Posterior cingulate gyrus (tissue), 11 donors: ENCODE measurements at regions not wholly inside any gene's neighbourhood (a gene's known extent, or its start where the extent isn't known, plus 50 kb on each side); places are given as distances from the start of the nearest gene placed in this dataset.
"Not testable (repeated sequence)": the region's sequence is repeated elsewhere in the genome, so short reads cannot be mapped to it uniquely, and the experiment has no call there.

Experiments
- DNase-seq, 10 donors: peaks; one replicate each; pipeline versions ENCODE4 v3.0.0 to v3.0.0-alpha.2; 2020 to 2021; ENCODE audit warnings: mixed read lengths in 3 of 10
- intact Hi-C: fragments of 100-400 bp; cut with DNase I; formaldehyde crosslinking; loops from one replicate; pipeline ENCODE4 v1.15.1; 2023

- intact Hi-C loops, result no loop called here
- no peak for DNase-seq
Measured at GRCh38 chrY:14344648-14345333, 179.5 kb upstream of the NLGN4Y start.

GRCh38 chrY:14351590-14351989 is 172.7 kb upstream of the NLGN4Y start:
- no peak for DNase-seq

DNA sequence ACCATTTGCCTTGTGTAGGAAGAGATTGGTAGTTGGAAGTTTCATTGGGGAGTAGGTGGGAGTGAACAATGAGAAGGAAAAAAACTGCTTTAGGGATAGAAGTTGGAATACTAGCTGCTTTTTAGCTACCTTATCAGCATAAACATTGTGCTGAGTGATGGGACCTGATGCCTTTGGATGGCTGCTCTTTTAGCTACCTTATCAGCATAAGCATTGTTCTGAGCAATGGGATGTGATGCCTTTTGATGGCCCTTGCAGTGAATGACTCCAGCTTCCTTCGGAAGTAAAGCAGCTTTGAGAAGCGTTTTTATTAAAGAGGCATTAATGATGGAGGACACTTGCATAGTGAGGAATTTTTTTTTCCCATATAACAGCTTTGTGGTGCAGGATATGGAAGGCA is 168.2 kb upstream of the NLGN4Y start:
- no peak for DNase-seq
- intact Hi-C loops, result no loop called here

More at GRCh38 chrY:14351590-14351989, 172.7 kb upstream of the NLGN4Y start:
- intact Hi-C loops, result no loop called here

DNA sequence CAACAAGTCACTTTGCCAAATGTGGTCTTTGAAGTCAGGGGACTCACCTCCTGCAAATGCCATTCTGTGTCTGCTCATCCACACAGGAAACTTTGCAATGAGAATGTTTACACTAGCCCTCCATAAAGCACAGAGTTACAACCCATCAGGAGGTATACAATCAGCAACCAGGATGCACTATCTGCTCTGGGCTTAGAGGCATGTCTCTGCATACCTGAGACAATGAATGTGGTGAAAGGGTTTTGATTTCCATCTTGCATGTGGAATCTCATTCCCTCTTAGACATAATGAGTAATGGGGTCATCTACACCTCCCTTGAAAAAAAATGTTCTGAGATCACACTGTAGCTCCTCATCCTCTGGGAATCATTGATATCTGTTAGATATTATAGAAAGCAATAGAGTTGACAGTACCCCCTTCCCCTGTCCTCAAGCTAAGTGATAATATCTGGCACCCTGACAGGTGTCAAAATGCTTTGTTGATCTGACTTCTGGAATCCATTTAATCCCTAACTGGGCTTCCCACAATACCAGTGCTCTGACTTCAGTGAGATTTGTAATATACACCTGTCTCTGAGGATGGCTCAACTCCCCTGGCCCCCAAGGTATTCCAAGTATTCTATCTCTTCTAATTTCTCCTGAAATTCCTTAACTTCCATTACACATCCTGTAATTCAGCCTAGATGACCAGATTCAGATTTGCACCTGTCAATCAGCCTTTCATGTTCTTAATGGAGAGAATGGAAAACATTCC is 163.4 kb upstream of the NLGN4Y start:
- intact Hi-C loops, result no loop called here
- DNase-seq, result no peak

- DNase-seq, result no peak
- intact Hi-C loops, result no loop called here
Measured at GRCh38 chrY:14373608-14374007, 150.7 kb upstream of the NLGN4Y start.

DNA sequence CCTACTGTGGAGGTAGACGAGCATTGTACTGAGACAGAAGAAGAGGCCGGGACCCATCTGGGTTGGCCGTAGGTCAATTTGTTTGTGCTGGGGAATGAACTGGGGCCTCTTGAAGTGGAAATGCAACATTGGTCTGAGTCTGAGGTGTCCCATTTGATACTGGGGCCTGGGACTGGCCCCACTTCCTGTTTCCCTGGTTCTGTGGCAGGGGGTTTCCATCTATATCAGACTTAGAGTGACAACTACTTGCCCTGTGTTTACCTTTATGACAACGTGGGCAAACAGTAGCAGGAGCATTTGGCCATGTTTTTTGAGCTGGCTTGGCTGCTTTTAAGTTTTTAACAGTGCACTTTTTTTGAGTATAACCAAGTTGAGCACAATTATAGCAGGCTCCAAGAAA is 146.1 kb upstream of the NLGN4Y start:
- no peak for DNase-seq
- intact Hi-C loops, result no loop called here

DNA sequence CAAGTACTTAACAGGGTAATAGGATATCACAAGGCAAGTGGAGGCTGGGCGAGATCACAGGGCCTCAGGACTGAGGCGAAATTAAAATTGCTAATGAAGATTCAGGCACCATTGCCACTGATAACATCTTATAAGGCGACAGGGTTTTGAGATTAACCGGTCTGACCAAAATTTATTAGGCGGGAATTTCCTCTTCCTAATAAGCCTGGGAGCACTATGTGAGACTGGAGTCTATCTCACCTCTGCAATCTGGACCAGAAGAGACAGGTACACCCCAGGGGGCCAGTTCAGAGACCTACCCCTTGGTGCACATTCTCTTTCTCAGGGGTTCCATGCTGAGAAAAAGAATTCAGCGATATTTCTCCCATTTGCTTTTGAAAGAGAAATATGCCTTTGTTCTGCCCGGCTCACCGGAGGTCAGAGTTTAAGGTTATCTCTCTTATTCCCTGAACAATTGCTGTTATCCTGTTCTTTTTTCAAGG is 113.7 kb upstream of the NLGN4Y start:
- DNase-seq, intact Hi-C loops: not testable (repeated sequence)

DNA sequence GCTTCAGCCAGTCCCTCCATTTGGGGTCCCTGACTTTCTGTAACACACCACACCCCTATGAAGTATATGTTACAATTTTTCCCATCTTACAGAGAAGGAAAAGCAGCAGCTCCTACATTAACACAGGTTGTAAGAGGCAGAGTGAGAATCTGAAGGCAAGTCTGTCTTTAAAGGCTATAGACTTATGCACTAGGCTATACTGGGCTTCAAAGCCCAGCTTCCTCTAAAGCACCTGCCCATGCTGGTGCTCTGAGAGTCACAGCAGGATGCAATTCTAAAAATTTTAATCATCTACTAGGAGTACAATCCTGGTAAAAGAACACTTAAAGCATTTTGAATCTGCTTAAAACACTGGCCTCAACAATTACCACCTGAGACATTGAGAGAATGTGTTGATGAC is 113.0 kb upstream of the NLGN4Y start:
- intact Hi-C loops, result no loop called here
- DNase-seq, result no peak

GRCh38 chrY:14436546-14436945 is 87.8 kb upstream of the NLGN4Y start:
- intact Hi-C loops, result no loop called here
- DNase-seq, result no peak

GRCh38 chrY:14437626-14438025 is 86.7 kb upstream of the NLGN4Y start:
- intact Hi-C loops, result no loop called here
- DNase-seq, result no peak

DNA sequence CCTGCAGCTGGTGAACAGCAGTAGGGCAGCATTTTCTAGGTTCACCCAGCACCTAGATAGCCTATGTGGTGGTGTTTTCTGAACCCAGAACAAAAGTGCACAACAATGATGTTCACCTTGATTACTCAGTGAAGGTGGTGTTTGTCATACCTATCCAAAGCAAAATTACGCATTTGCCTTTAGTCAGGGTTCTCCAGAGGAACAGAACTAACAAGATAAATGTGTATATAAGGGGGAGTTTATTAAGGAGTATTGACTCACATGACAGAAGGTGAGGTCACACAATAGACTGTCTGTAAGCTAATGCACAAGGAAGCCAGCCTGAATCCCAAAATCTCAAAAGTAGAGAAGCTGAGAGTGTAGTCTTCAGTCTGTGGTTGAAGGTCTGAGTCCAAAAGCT is 85.9 kb upstream of the NLGN4Y start:
- DNase-seq, result no peak
- intact Hi-C loops, result no loop called here

DNA sequence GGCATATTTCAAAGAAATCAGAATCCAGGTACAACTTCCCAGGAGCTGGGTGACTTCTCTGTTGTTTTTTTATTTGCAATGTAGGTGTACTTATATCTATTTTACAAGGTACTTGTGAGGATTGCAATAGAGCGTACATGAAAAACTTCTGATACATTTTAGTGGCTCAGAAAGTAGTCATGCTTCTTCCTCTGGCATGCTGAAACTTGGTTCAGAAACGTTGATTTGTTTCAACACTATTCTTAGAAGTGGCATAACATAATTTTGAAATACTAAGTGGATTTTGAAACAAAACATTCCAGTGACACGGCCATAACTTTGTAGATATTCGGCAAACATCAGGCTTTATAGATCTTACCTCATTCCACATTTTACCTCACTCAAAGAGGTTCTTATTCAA is 79.8 kb upstream of the NLGN4Y start:
- DNase-seq, result no peak
- intact Hi-C loops, result no loop called here

- intact Hi-C loops, result no loop called here
Measured at GRCh38 chrY:14468151-14468683, 56.1 kb upstream of the NLGN4Y start.

DNA sequence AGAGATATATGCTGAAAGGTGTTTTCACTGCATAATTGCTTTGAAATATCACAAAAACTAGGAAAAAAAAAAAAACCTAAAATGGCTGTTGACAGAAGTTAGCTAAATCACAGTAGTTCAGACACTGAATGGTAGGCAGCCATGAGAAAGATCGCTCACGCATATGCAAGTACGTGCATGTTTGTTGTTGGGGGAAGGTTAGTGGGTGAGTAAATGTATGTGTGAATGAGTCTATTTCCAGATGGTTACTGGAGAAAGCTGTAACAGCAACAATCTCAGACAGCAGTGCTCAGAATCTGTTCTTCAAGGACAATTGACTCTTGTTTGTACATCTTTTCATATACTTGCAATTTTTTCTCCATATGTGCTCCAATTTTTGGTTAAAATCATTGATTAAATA is 51.9 kb upstream of the NLGN4Y start:
- no peak for DNase-seq
- intact Hi-C loops, result no loop called here

More at GRCh38 chrY:14468151-14468683, 56.1 kb upstream of the NLGN4Y start:
- DNase-seq, result no peak

DNA sequence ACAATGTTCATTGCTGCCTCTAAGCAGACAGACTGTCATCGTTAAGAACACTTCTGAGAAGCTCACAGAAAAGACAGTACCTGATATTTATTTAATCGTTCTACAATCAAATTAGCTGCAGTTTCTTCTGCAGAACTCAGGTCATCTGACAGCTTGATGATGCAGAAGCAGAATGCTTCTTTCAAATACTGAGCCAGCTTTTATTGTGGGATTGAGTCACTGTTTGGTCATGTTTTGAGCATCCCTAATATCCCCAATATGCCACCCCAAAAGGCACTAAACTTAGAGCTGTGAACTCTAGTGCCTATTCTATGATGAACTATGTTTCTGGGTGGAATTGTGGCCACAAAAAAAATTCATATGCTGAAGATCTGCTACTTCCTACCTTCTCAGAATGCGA is 51.0 kb upstream of the NLGN4Y start:
- DNase-seq, result no peak
- intact Hi-C loops, result no loop called here
